ENCODE measurements at regions not wholly inside any gene's neighbourhood (a gene's known extent, or its start where the extent isn't known, plus 50 kb on each side); places are given as distances from the start of the nearest gene placed in this dataset.
"Not testable (repeated sequence)": the region's sequence is repeated elsewhere in the genome, so short reads cannot be mapped to it uniquely, and the experiment has no call there.

DNA sequence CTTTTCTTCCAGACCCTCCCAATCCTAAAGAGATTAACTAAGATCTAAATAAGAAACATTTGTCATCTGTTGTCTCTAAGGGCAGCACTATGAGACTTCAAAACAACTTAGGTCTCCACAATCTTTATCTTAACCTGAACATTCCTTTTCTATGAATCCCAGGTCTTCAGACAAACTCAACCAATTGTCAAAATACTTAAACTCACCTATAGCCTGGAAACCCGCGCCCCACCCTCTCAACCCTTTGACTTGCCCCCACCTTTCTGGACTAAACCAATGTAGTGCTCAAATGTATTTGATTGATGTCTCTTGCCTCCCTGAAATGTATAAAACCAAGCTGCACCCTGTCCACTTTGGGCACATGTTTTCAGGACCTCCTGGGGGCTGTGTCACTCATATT lies 76.5 kb upstream of the DMRT1 start:
- TF ChIP-seq, protein P1, sequence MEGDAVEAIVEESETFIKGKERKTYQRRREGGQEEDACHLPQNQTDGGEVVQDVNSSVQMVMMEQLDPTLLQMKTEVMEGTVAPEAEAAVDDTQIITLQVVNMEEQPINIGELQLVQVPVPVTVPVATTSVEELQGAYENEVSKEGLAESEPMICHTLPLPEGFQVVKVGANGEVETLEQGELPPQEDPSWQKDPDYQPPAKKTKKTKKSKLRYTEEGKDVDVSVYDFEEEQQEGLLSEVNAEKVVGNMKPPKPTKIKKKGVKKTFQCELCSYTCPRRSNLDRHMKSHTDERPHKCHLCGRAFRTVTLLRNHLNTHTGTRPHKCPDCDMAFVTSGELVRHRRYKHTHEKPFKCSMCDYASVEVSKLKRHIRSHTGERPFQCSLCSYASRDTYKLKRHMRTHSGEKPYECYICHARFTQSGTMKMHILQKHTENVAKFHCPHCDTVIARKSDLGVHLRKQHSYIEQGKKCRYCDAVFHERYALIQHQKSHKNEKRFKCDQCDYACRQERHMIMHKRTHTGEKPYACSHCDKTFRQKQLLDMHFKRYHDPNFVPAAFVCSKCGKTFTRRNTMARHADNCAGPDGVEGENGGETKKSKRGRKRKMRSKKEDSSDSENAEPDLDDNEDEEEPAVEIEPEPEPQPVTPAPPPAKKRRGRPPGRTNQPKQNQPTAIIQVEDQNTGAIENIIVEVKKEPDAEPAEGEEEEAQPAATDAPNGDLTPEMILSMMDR (IDR thresholded peaks at IDR 0.05) = no peak
- ATAC-seq = no peak
- H3K9me3 ChIP-seq = no peaks in the 10 kb centered on the region
- intact Hi-C loops (cut with DNase I) = no loop called here
- no peaks in the 10 kb centered on the region for H3K4me1 ChIP-seq
- no peaks in the 10 kb centered on the region for H3K27me3 ChIP-seq (ENCODE audit: low read depth)
- no peak for DNase-seq
- no peaks in the 10 kb centered on the region for H3K36me3 ChIP-seq
- no peak overlapping the region for H3K27ac ChIP-seq
- no peak overlapping the region for H3K4me3 ChIP-seq

DNA sequence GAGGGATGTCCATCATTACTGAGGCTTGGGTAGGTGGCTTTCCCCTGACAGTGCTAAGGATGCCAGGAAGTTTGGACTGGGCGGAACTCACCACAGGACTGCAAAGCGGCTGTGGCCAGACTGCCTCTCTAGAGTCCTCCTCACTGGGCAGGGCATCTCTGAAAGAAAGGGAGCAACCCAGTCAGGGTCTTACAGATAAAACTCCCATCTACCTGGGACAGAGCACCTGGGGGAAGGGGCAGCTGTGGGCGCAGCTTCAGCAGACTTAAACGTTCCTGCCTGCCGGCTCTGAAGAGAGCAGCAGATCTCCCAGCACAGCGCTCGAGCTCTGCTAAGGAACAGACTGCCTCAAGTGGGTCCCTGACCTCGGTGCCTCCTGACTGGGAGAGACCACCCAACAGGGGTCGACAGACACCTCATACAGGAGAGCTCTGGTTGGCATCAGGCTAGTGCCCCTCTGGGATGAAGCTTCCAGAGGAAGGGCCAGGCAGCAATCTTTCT lies 74.4 kb upstream of the DMRT1 start:
- ATAC-seq; H3K27ac ChIP-seq; H3K27me3 ChIP-seq (ENCODE audit: low read depth); H3K4me3 ChIP-seq; H3K36me3 ChIP-seq; intact Hi-C loops (cut with DNase I); H3K9me3 ChIP-seq; H3K4me1 ChIP-seq; DNase-seq: not testable (repeated sequence)

DNA sequence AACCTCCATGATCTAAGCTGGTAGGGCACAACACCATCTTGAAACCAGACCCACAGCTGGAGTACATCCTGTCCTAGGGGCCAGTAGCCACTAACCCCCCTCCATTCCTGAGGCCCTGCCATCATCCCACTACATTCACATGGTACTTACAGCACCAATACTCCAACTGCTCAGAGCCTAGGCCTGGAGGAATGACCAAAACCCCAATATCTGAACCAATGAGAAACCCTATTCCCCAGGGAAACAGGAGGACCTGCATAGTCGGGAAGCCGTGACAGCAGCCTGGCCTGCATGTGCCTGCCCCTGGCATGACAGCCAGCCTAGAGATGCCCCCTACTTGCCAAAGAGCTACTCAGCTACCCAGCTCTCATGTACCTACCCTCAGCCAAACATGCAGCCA lies 65.4 kb upstream of the DMRT1 start:
- no peak for DNase-seq
- H3K27me3 ChIP-seq (ENCODE audit: low read depth) = no peaks in the 10 kb centered on the region
- H3K4me3 ChIP-seq = no peak overlapping the region
- ATAC-seq = no peak
- intact Hi-C loops (cut with DNase I) = no loop called here
- TF ChIP-seq, protein P1 (IDR thresholded peaks at IDR 0.05) = no peak
- peaks cover 11% of the 10 kb centered on the region for H3K9me3 ChIP-seq
- no peaks in the 10 kb centered on the region for H3K36me3 ChIP-seq
- no peak overlapping the region for H3K27ac ChIP-seq
- H3K4me1 ChIP-seq = no peaks in the 10 kb centered on the region

DNA sequence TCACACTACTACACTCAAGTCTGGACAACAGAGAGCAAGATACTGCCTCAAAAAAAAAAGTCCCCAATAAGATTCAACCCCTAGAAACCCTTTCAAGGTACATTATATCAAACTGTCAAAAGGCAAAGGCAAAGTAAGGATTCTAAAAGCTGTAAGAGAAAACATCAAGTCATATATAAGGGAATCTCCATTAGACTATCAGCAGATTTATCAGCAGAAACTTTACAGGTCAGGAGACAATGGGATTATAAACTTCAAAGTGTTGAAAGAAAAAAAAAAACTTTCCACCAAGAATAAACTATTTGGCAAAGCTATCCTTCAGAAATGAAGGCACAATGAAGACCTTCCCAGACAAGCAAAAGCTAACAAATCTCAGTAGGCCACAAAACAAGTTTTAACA lies 63.5 kb upstream of the DMRT1 start:
- DNase-seq (no peak), ATAC-seq (no peak)
- Histone ChIP-seq H3K27me3 (ENCODE audit: low read depth) (no peaks in the 10 kb centered on the region), H3K4me1 (no peaks in the 10 kb centered on the region), H3K4me3 (no peak overlapping the region), H3K9me3 (peaks cover 11% of the 10 kb centered on the region), H3K36me3 (no peaks in the 10 kb centered on the region), H3K27ac (no peak overlapping the region)
- TF ChIP-seq, protein P1 (IDR thresholded peaks at IDR 0.05) = no peak
- intact Hi-C loops (cut with DNase I) = no loop called here

DNA sequence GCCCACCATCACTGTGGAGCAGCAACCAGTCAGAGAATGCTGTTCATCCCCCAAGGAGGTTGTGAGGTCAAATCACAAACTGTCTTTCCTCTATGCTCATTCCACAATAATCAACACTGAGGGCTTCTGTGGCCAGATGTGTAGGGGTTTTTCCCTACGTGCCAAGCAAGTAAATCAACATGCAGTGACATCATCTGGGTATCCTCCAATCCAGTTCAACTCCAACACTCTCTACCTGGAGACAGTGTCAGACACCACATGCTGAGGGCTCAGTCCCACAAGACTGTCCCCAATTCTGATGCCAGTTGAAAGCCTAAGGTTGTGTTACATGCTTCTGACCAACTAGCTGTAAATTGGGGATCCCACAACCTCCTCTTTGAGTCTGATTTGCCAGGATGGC lies 57.3 kb upstream of the DMRT1 start:
- ATAC-seq (no peak), DNase-seq (no peak)
- Histone ChIP-seq H3K36me3 (no peaks in the 10 kb centered on the region), H3K27ac (no peak overlapping the region), H3K4me1 (no peaks in the 10 kb centered on the region), H3K27me3 (ENCODE audit: low read depth) (no peaks in the 10 kb centered on the region), H3K9me3 (no peaks in the 10 kb centered on the region), H3K4me3 (no peak overlapping the region)
- TF ChIP-seq, protein P1 (IDR thresholded peaks at IDR 0.05) = no peak
- intact Hi-C loops (cut with DNase I) = no loop called here

DNA sequence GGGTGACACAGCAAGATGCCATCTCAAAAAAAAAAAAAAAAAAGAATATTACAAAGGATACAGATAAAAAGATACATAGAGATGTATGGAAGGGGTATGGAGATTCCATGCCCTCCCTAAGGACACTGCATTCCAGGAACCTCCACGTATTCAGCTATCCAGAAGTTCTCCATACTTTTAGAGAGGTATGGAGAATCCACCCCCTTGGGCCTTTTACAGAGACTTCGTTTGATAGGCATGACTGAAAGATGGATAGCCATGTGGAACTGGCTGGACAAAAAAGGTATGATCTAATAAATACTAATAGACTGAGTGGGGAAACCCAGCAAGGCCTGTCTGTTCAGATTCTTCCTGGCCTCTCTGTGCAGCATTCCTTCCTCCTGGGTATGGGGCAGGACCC lies 56.6 kb upstream of the DMRT1 start:
- Histone ChIP-seq H3K9me3 (no peaks in the 10 kb centered on the region), H3K4me1 (no peaks in the 10 kb centered on the region), H3K27me3 (ENCODE audit: low read depth) (no peaks in the 10 kb centered on the region), H3K4me3 (no peak overlapping the region), H3K36me3 (no peaks in the 10 kb centered on the region), H3K27ac (no peak overlapping the region)
- TF ChIP-seq, protein P1 (IDR thresholded peaks at IDR 0.05) = no peak
- ATAC-seq (no peak), DNase-seq (no peak)
- intact Hi-C loops (cut with DNase I) = no loop called here

All from lower lobe of right lung (tissue), 2 donors.